PC-3 (cell line): ENCODE measurements at regions not wholly inside any gene's neighbourhood (a gene's known extent, or its start where the extent isn't known, plus 50 kb on each side); places are given as distances from the start of the nearest gene placed in this dataset.

Experiments used
- ATAC-seq: fragments of 200-7000 bp; cut with Tn5 transposase; 2 replicates; pipeline ENCODE4 v1.9.1; 2020; ENCODE audit warnings: mild to moderate bottlenecking, moderate library complexity
- BruUV-seq: library from RNA; stranded (reverse); fragments of 400-500 nt; replicated peaks from 2 replicates; lab custom pipeline; 2021; lab: Mats Ljungman, UMichigan
- CTCF ChIA-PET: fragments of 300-600 bp; sonication (Branson Sonifier 250); formaldehyde crosslinking; loops from one replicate; lab custom pipeline; 2022; ENCODE audit warnings: antibody characterized with exemption; lab: Charles Lee
- POLR2A ChIA-PET: fragments of 300-600 bp; sonication (Branson Sonifier 250); formaldehyde crosslinking; loops from one replicate; lab custom pipeline; 2022; ENCODE audit warnings: antibody characterized with exemption; ENCODE audit not compliant: unreplicated experiment; lab: Charles Lee
- DNase-seq: peaks from one replicate; pipeline ENCODE4 v3.0.0-alpha.2; 2015
- H2AFZ ChIP-seq: fragments of 300-600 bp; sonication (generic); 2 replicates; pipeline ENCODE4 v1.6.0; 2016; ENCODE audit warnings: antibody characterized with exemption, low read length
- H3F3A ChIP-seq: fragments of 300-600 bp; sonication (generic); one replicate; pipeline ENCODE4 v1.6.0; 2017; ENCODE audit warnings: antibody characterized with exemption, low read length, control low read depth, mild to moderate bottlenecking; ENCODE audit not compliant: unreplicated experiment
- H3K27ac ChIP-seq: fragments of 300-600 bp; sonication (generic); 2 replicates; pipeline ENCODE4 v1.5.1; 2016; ENCODE audit warnings: mild to moderate bottlenecking, low read length
- H3K27me3 ChIP-seq: fragments of 300-600 bp; sonication (generic); 2 replicates; pipeline ENCODE4 v1.6.1; 2016; ENCODE audit warnings: low read length, mixed read lengths
- H3K36me3 ChIP-seq: fragments of 300-600 bp; sonication (generic); 2 replicates; pipeline ENCODE4 v1.6.1; 2016; ENCODE audit warnings: low read depth, mixed run types, low read length, mixed read lengths
- H3K4me1 ChIP-seq: fragments of 300-600 bp; sonication (generic); 2 replicates; pipeline ENCODE4 v1.5.1; 2016; ENCODE audit warnings: low read length; ENCODE audit not compliant: insufficient read depth
- H3K4me2 ChIP-seq: fragments of 300-600 bp; sonication (generic); 2 replicates; pipeline ENCODE4 v1.6.0; 2016; ENCODE audit warnings: low read length
- H3K4me3 ChIP-seq: fragments of 300-600 bp; sonication (generic); 2 replicates; pipeline ENCODE4 v1.5.1; 2016; ENCODE audit warnings: mild to moderate bottlenecking, low read length, mixed read lengths
- H3K79me2 ChIP-seq: fragments of 300-600 bp; sonication (generic); 2 replicates; pipeline ENCODE4 v1.6.1; 2017; ENCODE audit warnings: low read length, mixed read lengths
- H3K9ac ChIP-seq: fragments of 300-600 bp; sonication (generic); 2 replicates; pipeline ENCODE4 v1.6.0; 2016; ENCODE audit warnings: mild to moderate bottlenecking, low read length
- H3K9me2 ChIP-seq: fragments of 300-600 bp; sonication (generic); replicated peaks from 2 replicates; pipeline ENCODE4 v1.6.1; 2016; ENCODE audit warnings: mixed run types, low read length, mixed read lengths
- H3K9me3 ChIP-seq: fragments of 300-600 bp; sonication (generic); 2 replicates; pipeline ENCODE4 v1.6.1; 2016; ENCODE audit warnings: low read length, mixed read lengths
- H4K20me1 ChIP-seq: fragments of 300-600 bp; sonication (generic); 2 replicates; pipeline ENCODE4 v1.6.1; 2016; ENCODE audit warnings: low read length, mixed read lengths
- EZH2 ChIP-seq: fragments of 300-600 bp; sonication (generic); IDR thresholded peaks from one replicate; pipeline ENCODE4 v1.6.1; 2017; ENCODE audit warnings: antibody characterized with exemption, mild to moderate bottlenecking, low read length; ENCODE audit not compliant: unreplicated experiment
- EZH2phosphoT487 ChIP-seq: fragments of 300-600 bp; sonication (generic); IDR thresholded peaks from 2 replicates; pipeline ENCODE4 v1.6.1; 2018; ENCODE audit warnings: mild to moderate bottlenecking, antibody characterized with exemption, low read length, borderline replicate concordance
- intact Hi-C: fragments of 100-400 bp; cut with micrococcal nuclease; formaldehyde crosslinking; loops from 2 replicates; pipeline ENCODE4 v1.9.0; 2023
- TF ChIP-seq, protein P1 (sequence below): fragments of 300-600 bp; sonication (generic); conservative IDR thresholded peaks from 2 replicates; pipeline ENCODE4 v1.5.1; 2017; ENCODE audit warnings: antibody characterized with exemption, low read depth, mild to moderate bottlenecking, low read length

DNA sequence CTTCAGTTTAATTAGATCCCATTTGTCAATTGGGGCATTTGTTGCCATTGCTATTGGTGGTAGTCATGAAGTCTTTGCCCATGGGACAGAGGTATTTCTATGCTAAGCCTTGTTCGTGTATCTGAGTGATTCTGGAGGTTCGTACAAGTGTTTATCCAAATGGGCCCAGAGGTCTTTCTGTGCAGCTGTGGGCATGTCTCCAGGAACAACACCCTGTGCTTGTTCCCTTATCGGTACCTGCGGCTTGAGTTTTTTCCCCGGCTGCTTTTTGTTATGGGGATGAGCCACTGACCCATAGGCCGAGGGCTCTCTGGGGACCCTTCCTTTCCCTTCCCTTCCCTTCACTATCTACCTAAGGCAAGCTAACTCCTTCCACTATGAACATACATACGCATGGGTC is 81.4 kb upstream of the WDR1 start:
- Histone ChIP-seq H2AFZ (no peak overlapping the region), H4K20me1 (no peaks in the 10 kb centered on the region), H3K27ac (no peak overlapping the region), H3K4me3 (no peak overlapping the region), H3K4me2 (no peak overlapping the region), H3K27me3 (no peaks in the 10 kb centered on the region), H3K9me3 (no peaks in the 10 kb centered on the region), H3K79me2 (no peaks in the 10 kb centered on the region), H3K9ac (no peak overlapping the region), H3K36me3 (no peaks in the 10 kb centered on the region), H3K4me1 (no peaks in the 10 kb centered on the region), H3F3A (no peaks in the 10 kb centered on the region), H3K9me2 (no peaks in the 10 kb centered on the region)
- no peak for ATAC-seq
- ChIA-PET POLR2A (no interaction called here), CTCF (no interaction called here)
- no TSS peak for BruUV-seq
- TF ChIP-seq EZH2phosphoT487: no peak
- no peak for TF ChIP-seq EZH2
- TF ChIP-seq, protein P1, sequence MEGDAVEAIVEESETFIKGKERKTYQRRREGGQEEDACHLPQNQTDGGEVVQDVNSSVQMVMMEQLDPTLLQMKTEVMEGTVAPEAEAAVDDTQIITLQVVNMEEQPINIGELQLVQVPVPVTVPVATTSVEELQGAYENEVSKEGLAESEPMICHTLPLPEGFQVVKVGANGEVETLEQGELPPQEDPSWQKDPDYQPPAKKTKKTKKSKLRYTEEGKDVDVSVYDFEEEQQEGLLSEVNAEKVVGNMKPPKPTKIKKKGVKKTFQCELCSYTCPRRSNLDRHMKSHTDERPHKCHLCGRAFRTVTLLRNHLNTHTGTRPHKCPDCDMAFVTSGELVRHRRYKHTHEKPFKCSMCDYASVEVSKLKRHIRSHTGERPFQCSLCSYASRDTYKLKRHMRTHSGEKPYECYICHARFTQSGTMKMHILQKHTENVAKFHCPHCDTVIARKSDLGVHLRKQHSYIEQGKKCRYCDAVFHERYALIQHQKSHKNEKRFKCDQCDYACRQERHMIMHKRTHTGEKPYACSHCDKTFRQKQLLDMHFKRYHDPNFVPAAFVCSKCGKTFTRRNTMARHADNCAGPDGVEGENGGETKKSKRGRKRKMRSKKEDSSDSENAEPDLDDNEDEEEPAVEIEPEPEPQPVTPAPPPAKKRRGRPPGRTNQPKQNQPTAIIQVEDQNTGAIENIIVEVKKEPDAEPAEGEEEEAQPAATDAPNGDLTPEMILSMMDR: no peak
- intact Hi-C loops: no loop called here
- no peak for DNase-seq

DNA sequence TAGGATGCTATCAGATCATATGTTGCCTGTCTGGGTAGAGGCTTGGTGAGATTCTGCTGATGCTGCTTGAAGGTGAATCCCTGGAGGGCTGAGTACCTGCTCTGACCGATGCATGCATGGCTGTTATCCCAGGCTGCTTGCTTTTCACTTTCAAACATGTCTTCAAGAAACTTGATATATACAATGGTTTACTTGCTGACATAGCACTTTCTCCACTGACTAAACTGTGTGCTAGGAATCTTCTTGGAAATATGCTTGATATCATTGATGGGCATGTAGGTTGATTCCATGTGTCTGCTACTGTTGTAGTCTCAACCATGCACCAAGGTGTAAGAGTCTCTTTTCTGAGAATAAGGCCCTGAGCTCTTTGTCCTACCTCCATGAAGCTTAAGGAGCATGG is 79.6 kb upstream of the WDR1 start:
- Histone ChIP-seq H3K27me3 (no peaks in the 10 kb centered on the region), H3K4me3 (no peak overlapping the region), H3F3A (no peaks in the 10 kb centered on the region), H3K4me2 (no peak overlapping the region), H3K4me1 (no peaks in the 10 kb centered on the region), H3K9me2 (no peaks in the 10 kb centered on the region), H3K9ac (no peak overlapping the region), H3K27ac (no peak overlapping the region), H4K20me1 (no peaks in the 10 kb centered on the region), H3K9me3 (no peaks in the 10 kb centered on the region), H3K79me2 (no peaks in the 10 kb centered on the region), H2AFZ (no peak overlapping the region), H3K36me3 (no peaks in the 10 kb centered on the region)
- CTCF ChIA-PET: no interaction called here
- DNase-seq (no peak), ATAC-seq (no peak)
- intact Hi-C loops: no loop called here
- no TSS peak for BruUV-seq
- no peak for TF ChIP-seq EZH2phosphoT487
- TF ChIP-seq EZH2: no peak
- TF ChIP-seq, protein P1: no peak
- POLR2A ChIA-PET: no interaction called here

DNA sequence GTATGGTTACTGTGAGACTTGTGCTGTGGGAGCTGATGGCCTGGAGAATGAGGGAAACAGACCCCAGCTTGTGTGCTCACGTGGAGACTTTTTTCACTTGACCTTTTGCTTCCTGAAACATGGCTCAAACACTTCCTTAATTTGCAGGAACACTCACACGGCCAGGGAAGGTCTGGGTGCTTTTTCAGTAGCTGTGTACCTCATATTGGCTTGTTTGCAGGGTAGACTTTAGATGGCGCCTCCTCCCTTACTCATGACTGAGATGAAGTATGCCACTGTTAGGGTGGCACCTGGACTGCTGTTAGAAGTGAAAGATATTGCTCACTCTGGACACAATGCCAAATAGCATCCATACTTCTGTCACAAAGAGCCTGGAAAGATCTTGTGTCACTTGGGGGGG is 75.7 kb upstream of the WDR1 start:
- Histone ChIP-seq H4K20me1 (no peaks in the 10 kb centered on the region), H3K4me3 (no peak overlapping the region), H3K4me2 (no peak overlapping the region), H3F3A (no peaks in the 10 kb centered on the region), H3K27me3 (no peaks in the 10 kb centered on the region), H3K9me3 (no peaks in the 10 kb centered on the region), H3K4me1 (no peaks in the 10 kb centered on the region), H3K9me2 (no peaks in the 10 kb centered on the region), H3K27ac (no peak overlapping the region), H3K79me2 (no peaks in the 10 kb centered on the region), H3K9ac (no peak overlapping the region), H2AFZ (no peak overlapping the region), H3K36me3 (no peaks in the 10 kb centered on the region)
- POLR2A ChIA-PET: no interaction called here
- BruUV-seq: no TSS peak
- DNase-seq (no peak), ATAC-seq (no peak)
- intact Hi-C loops: no loop called here
- TF ChIP-seq EZH2 (no peak), EZH2phosphoT487 (no peak)
- TF ChIP-seq, protein P1: no peak
- CTCF ChIA-PET: no interaction called here
